Head of caudate nucleus (tissue), 42 donors: ENCODE measurements at regions not wholly inside any gene's neighbourhood (a gene's known extent, or its start where the extent isn't known, plus 50 kb on each side); places are given as distances from the start of the nearest gene placed in this dataset.
"Not testable (repeated sequence)": the region's sequence is repeated elsewhere in the genome, so short reads cannot be mapped to it uniquely, and the experiment has no call there.

Experiments
- DNase-seq, 42 donors: peaks; one replicate each; pipeline versions ENCODE4 v3.0.0 to v3.0.0-alpha.2; 2020 to 2021; ENCODE audit warnings: mixed read lengths in 7 of 42
- intact Hi-C: fragments of 100-400 bp; cut with DNase I; formaldehyde crosslinking; loops from one replicate; pipeline ENCODE4 v1.15.0; 2022

GRCh38 chr14:57066887-57067513 lies 201.7 kb downstream of the EXOC5 start:
- intact Hi-C loops = no loop called here
- peak; percentile 25 to 85 (median 66) for DNase-seq

GRCh38 chr14:57066463-57066862 lies 202.2 kb downstream of the EXOC5 start:
- no peak for DNase-seq
- intact Hi-C loops = no loop called here

GRCh38 chr14:57061009-57061711 lies 207.5 kb downstream of the EXOC5 start:
- DNase-seq = no peak
- intact Hi-C loops = no loop called here

GRCh38 chr14:57060276-57060955 lies 208.3 kb downstream of the EXOC5 start:
- intact Hi-C loops = no loop called here
- peak in 41 of 42 donors; percentile 12 to 92 (median 60) for DNase-seq

- DNase-seq = no peak
- intact Hi-C loops = no loop called here
These were observed 210.4 kb downstream of the EXOC5 start for GRCh38 chr14:57058319-57058718.

GRCh38 chr14:57057803-57058202 lies 210.9 kb downstream of the EXOC5 start:
- intact Hi-C loops = no loop called here
- DNase-seq = no peak

- DNase-seq, intact Hi-C loops: not testable (repeated sequence)
These were observed 212.2 kb downstream of the EXOC5 start for GRCh38 chr14:57056522-57056921.

- DNase-seq = no peak
- intact Hi-C loops = no loop called here
These were observed 215.9 kb downstream of the EXOC5 start for GRCh38 chr14:57052705-57053302.

GRCh38 chr14:57051633-57052032 lies 217.1 kb downstream of the EXOC5 start:
- no peak for DNase-seq
- intact Hi-C loops = no loop called here

GRCh38 chr14:57049848-57050247 lies 218.9 kb downstream of the EXOC5 start:
- intact Hi-C loops = no loop called here
- no peak for DNase-seq

GRCh38 chr14:57046175-57046574 lies 222.5 kb downstream of the EXOC5 start:
- intact Hi-C loops = no loop called here

GRCh38 chr14:57044101-57044973 lies 224.4 kb downstream of the EXOC5 start:
- intact Hi-C loops, DNase-seq: not testable (repeated sequence)

More at GRCh38 chr14:57046175-57046574, 222.5 kb downstream of the EXOC5 start:
- DNase-seq = no peak

GRCh38 chr14:57038689-57039088 lies 228.4 kb upstream of the OTX2 start:
- no peak for DNase-seq
- intact Hi-C loops = no loop called here

GRCh38 chr14:57031474-57031873 lies 221.2 kb upstream of the OTX2 start:
- intact Hi-C loops = no loop called here
- DNase-seq = no peak

- intact Hi-C loops = no loop called here
- DNase-seq = no peak
These were observed 219.5 kb upstream of the OTX2 start for GRCh38 chr14:57029620-57030253.

GRCh38 chr14:57025456-57025855 lies 215.2 kb upstream of the OTX2 start:
- intact Hi-C loops = no loop called here
- DNase-seq = no peak

- intact Hi-C loops = no loop called here
- no peak for DNase-seq
These were observed 212.3 kb upstream of the OTX2 start for GRCh38 chr14:57022608-57023007.

GRCh38 chr14:57018065-57018464 lies 207.8 kb upstream of the OTX2 start:
- intact Hi-C loops = no loop called here

GRCh38 chr14:57013987-57014386 lies 203.7 kb upstream of the OTX2 start:
- intact Hi-C loops = no loop called here
- no peak for DNase-seq

More at GRCh38 chr14:57018065-57018464, 207.8 kb upstream of the OTX2 start:
- no peak for DNase-seq
